Activated T-helper 17 cell treated with anti-CD3 and anti-CD28 coated beads, Interleukin-2, amount 50 U/mL, for 72 hours (primary cell): ENCODE measurements at regions not wholly inside any gene's neighbourhood (a gene's known extent, or its start where the extent isn't known, plus 50 kb on each side); places are given as distances from the start of the nearest gene placed in this dataset.

Experiments used
- ATAC-seq: fragments of 150-1000 bp; cut with Tn5 transposase; replicated peaks from 2 replicates; pipeline ENCODE4 v1.10.0; 2021; ENCODE audit warnings: mild to moderate bottlenecking, moderate library complexity
- H3K27ac Mint-ChIP-seq: one replicate; pipeline ENCODE4 v1.8.0; 2022; ENCODE audit warnings: mixed read lengths
- H3K27me3 Mint-ChIP-seq: one replicate; pipeline ENCODE4 v1.8.0; 2022; ENCODE audit warnings: mixed read lengths
- H3K36me3 Mint-ChIP-seq: one replicate; pipeline ENCODE4 v1.8.0; 2022; ENCODE audit warnings: low read depth, mild to moderate bottlenecking, mixed read lengths
- H3K4me1 Mint-ChIP-seq: one replicate; pipeline ENCODE4 v1.8.0; 2022; ENCODE audit warnings: mixed read lengths
- H3K4me3 Mint-ChIP-seq: one replicate; pipeline ENCODE4 v1.8.0; 2022; ENCODE audit warnings: mild to moderate bottlenecking, mixed read lengths
- H3K9me3 Mint-ChIP-seq: one replicate; pipeline ENCODE4 v1.8.0; 2022; ENCODE audit warnings: mixed read lengths

DNA sequence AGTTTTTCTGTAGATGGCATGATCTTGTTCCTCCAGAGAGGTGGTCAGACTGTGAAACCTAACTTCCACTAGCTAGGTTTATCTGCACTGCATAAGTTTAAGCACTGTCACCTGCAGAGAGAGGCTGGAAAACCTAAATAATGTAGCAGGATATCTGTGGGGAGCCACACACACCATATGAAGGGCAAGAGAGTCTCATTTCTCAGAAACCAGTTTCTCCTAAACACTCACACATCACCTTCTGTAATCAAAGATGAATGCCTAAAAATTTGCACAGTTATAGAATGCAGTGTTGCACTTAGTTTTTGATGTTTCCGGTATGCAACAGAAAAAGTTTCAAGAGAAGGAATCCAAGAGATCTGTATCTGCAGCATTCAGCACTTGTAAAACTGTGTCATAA lies 654.6 kb downstream of the ADGRL2 start:
- no peak for ATAC-seq
- peaks cover 19% of the 10 kb centered on the region for H3K9me3 Mint-ChIP-seq
- no peak overlapping the region for H3K4me3 Mint-ChIP-seq
- no peaks in the 10 kb centered on the region for H3K4me1 Mint-ChIP-seq
- no peak overlapping the region for H3K27ac Mint-ChIP-seq
- peaks cover 3% of the 10 kb centered on the region for H3K27me3 Mint-ChIP-seq
- H3K36me3 Mint-ChIP-seq: no peaks in the 10 kb centered on the region

DNA sequence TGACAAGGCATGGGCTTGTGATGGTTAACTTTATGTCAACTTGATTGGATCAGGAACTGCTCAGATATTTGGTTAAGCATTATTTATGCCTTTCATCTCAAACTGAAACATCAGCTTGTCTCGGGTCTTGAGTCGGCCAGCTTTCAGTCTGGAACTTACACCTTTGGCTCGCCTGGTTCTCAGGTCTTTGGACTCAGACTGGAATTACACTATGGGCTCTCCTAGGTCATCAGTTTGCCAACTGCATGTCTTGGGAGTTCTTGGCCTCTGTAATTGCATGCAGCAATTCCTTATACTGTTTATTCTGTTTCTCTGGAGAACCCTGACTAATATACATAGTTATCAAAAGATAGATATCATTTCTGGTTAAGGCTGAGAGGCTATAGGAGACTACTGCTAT lies 653.7 kb downstream of the ADGRL2 start:
- Mint-ChIP-seq H3K4me1 (no peaks in the 10 kb centered on the region), H3K27me3 (peaks cover 3% of the 10 kb centered on the region), H3K9me3 (peaks cover 19% of the 10 kb centered on the region)

DNA sequence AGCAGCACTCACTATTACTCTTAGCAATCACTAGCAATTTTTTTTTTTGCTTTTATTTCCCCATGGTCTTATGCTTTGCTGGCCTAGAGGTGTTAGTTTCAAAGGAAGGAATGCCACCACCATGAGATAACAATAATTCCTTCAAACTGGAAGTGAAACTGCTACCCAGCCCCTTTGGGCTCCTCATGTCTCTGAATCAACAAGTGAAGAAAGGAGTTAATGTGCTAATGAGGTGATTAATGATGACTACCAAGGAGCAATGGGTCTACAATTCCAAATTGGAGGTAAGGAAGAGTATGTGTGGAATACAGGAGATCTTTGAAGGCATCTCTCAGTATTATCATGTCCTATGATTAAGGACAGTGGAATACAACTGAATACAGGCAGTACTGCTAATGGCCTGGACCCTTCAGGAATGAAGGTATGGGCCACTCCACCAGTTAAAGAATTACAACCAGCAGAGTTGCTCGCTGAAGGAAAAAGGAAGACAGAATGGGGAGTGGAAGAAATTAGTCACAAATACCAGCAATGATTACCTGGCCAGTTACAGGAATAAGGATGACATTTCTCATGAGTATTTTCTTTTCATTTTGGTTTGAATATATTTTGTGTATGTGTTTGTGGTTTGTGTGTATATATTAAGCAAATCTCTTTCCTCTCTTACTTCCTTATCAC lies 652.9 kb downstream of the ADGRL2 start:
- Mint-ChIP-seq H3K4me1 (no peaks in the 10 kb centered on the region), H3K27ac (no peak overlapping the region), H3K4me3 (no peak overlapping the region), H3K9me3 (peaks cover 19% of the 10 kb centered on the region), H3K27me3 (peaks cover 3% of the 10 kb centered on the region), H3K36me3 (no peaks in the 10 kb centered on the region)
- no peak for ATAC-seq

More for the DNA sequence above, 653.7 kb downstream of the ADGRL2 start:
- Mint-ChIP-seq H3K4me3 (no peak overlapping the region), H3K27ac (no peak overlapping the region), H3K36me3 (no peaks in the 10 kb centered on the region)
- no peak for ATAC-seq

DNA sequence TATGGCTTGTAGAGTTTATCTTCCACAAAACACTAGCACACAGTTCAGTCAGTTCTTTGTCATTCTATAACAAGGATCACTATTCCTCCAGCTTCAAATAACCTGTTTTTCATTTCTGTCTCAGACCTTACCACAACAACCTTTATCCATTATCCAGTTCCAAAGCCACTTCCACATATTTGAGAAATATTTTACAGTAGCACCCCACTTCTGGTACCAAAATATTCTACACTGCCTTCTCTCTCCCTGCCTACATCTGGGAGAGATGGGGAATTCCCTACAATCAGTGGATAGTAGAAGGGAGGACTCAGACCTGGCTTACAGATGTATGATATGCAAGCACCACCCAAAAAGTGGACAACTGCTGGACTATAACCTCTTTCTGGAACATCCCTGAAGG lies 651.4 kb downstream of the ADGRL2 start:
- H3K9me3 Mint-ChIP-seq: peaks cover 16% of the 10 kb centered on the region
- no peaks in the 10 kb centered on the region for H3K36me3 Mint-ChIP-seq
- no peaks in the 10 kb centered on the region for H3K4me1 Mint-ChIP-seq
- no peak for ATAC-seq
- no peak overlapping the region for H3K27ac Mint-ChIP-seq
- no peaks in the 10 kb centered on the region for H3K27me3 Mint-ChIP-seq
- H3K4me3 Mint-ChIP-seq: no peak overlapping the region

DNA sequence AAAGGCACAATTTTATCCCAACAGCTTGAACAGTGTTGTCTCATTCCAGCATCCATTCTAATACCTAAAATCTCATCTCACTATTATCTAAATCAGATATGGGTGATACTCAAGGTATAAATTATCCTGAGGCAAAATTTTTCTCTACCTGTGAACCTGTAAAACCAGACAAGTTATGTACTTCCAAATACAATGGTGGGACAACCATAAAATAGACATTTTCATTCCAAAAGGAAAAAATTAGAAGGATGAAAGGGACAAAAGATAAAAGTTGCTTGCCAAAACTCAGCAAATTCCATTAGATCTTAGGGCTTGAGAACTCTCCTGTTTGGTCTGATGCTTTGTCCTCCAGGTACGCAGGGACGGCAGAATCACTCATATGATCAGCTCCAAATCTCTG lies 650.5 kb downstream of the ADGRL2 start:
- Mint-ChIP-seq H3K27ac (no peak overlapping the region), H3K36me3 (no peaks in the 10 kb centered on the region), H3K4me1 (no peaks in the 10 kb centered on the region), H3K9me3 (peaks cover 16% of the 10 kb centered on the region), H3K27me3 (no peaks in the 10 kb centered on the region), H3K4me3 (no peak overlapping the region)
- ATAC-seq: no peak

DNA sequence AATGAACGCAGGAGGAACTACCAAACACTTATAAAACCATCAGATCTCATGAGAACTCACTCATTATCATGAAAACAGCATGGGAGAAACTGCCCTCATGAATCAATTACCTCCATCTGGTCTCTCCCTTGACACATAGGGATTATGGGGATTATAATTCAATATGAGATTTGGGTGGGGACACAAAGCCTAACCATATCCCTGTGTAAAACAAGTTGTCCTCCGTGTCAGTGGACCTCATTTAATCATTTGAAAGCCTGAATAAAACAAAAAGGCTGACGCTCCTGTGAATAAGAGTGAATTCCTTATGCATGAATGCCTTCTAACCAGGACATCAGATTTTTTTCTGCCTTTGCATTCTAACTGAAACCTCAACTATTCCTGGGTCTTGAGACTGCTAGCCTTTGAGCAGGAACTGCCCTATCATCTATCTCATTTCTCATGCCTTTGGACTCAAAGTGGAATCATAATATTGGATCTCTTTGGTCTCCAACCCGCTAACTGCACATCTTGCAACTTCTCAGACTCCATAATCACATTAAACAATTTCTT lies 648.8 kb downstream of the ADGRL2 start:
- Mint-ChIP-seq H3K9me3 (peaks cover 12% of the 10 kb centered on the region), H3K36me3 (no peaks in the 10 kb centered on the region), H3K27me3 (no peaks in the 10 kb centered on the region), H3K4me1 (no peaks in the 10 kb centered on the region), H3K27ac (no peak overlapping the region), H3K4me3 (no peak overlapping the region)
- no peak for ATAC-seq

DNA sequence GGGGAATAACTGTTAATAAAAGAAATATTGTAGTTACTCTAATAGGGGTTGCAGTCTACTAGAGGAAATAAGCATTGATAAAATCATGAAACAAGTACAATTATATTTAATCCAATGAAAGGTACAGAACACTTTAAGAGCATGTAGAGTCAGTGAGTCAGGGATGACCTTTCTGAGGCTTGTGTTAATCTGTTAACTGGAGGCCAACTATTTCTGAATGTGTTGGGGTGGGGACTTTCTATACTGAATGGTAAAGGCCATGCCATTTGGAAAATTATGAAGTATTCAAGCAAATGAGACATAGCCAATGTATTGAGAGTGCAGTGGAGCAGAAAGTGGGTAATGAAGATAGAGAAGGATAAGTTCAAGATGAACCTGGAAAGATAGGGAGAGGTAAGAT lies 646.2 kb downstream of the ADGRL2 start:
- Mint-ChIP-seq H3K9me3 (peaks cover 3% of the 10 kb centered on the region), H3K36me3 (no peaks in the 10 kb centered on the region), H3K4me3 (no peak overlapping the region), H3K4me1 (no peaks in the 10 kb centered on the region), H3K27me3 (no peaks in the 10 kb centered on the region), H3K27ac (no peak overlapping the region)
- ATAC-seq: no peak

DNA sequence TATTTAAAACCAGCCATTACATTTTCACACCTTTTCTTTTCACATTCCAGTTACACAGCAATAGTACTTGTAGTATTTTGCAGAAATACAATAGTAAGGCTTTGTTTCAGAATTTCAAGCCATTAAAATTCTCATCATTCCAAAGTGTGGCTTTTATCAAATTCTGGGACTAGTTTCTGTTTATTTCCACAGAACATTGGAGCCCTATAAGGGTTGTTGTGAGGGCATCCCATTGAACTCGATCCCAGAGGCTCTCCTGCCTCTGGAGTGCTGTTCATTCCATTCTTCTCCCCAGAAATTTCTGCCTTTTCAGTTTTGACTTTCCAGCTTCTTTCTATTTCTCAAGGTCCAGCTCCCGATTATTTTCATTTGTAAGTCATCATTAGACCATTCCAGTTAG lies 645.5 kb downstream of the ADGRL2 start:
- Mint-ChIP-seq H3K36me3 (no peaks in the 10 kb centered on the region), H3K27ac (no peak overlapping the region), H3K9me3 (no peaks in the 10 kb centered on the region), H3K27me3 (no peaks in the 10 kb centered on the region), H3K4me3 (no peak overlapping the region), H3K4me1 (no peaks in the 10 kb centered on the region)
- ATAC-seq: no peak

DNA sequence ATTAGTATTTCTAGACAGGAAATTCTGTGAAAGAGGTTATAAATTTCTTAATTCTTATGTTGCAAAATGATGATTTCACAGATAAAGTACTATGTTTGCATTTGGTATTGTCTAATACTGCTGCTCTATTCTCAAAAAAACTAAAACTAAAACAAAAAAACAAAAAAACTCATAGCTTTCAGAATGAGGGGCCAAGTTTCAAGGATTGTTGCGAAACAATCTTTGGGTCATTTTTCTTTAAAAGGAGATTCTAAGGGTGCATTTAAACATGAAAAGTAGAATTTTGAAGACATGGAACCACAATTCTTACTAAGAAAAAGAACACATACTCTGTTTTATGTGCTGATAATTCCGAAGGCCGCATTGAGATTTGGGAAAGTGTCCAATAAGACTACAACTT lies 645.1 kb downstream of the ADGRL2 start:
- Mint-ChIP-seq H3K27me3 (no peaks in the 10 kb centered on the region), H3K36me3 (no peaks in the 10 kb centered on the region), H3K27ac (no peak overlapping the region), H3K4me3 (no peak overlapping the region), H3K9me3 (no peaks in the 10 kb centered on the region), H3K4me1 (no peaks in the 10 kb centered on the region)
- ATAC-seq: no peak

DNA sequence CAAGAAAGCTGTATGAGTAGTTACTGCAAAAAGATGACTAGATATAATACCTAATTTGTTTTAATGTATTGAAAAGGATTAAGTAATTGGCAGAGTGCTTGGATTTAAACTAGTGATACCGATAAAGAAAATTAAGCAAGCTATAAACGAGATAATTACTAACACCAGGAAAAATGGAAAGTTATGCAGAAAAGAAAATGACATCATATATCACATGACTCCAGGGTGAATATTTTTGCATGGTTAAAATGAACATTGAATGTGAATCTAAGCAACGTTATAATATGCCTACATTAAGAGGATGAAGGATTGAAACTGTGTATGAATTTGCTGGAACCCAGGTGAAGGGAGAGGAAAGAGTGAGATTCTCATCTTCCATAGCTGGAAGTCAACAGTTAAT lies 644.4 kb downstream of the ADGRL2 start:
- H3K27me3 Mint-ChIP-seq: no peaks in the 10 kb centered on the region
- H3K4me1 Mint-ChIP-seq: no peaks in the 10 kb centered on the region
- no peak overlapping the region for H3K27ac Mint-ChIP-seq
- no peaks in the 10 kb centered on the region for H3K36me3 Mint-ChIP-seq
- no peaks in the 10 kb centered on the region for H3K9me3 Mint-ChIP-seq
- ATAC-seq: no peak
- H3K4me3 Mint-ChIP-seq: no peak overlapping the region

DNA sequence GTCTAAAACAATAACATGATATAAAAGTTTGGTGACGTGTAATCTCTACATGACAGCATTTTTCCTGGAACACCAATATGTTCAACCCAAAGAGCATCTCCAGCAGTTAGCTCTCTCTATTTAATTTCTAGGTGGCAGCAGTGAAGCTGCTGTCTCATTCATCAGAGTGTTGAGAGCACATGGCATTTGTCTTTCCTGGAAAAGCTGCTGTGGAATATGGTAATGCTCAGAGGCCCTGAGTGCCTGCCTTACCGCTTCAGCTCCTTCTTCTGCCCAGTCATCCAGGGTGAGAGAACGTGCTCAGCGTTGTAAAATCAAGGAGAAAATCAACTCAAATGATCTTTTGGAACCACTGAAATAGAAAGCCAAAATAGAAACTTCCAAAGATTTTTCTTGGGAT lies 640.7 kb downstream of the ADGRL2 start:
- H3K27me3 Mint-ChIP-seq: no peaks in the 10 kb centered on the region
- no peak overlapping the region for H3K27ac Mint-ChIP-seq
- no peak overlapping the region for H3K4me3 Mint-ChIP-seq
- H3K36me3 Mint-ChIP-seq: no peaks in the 10 kb centered on the region
- no peaks in the 10 kb centered on the region for H3K9me3 Mint-ChIP-seq
- ATAC-seq: no peak
- no peaks in the 10 kb centered on the region for H3K4me1 Mint-ChIP-seq

DNA sequence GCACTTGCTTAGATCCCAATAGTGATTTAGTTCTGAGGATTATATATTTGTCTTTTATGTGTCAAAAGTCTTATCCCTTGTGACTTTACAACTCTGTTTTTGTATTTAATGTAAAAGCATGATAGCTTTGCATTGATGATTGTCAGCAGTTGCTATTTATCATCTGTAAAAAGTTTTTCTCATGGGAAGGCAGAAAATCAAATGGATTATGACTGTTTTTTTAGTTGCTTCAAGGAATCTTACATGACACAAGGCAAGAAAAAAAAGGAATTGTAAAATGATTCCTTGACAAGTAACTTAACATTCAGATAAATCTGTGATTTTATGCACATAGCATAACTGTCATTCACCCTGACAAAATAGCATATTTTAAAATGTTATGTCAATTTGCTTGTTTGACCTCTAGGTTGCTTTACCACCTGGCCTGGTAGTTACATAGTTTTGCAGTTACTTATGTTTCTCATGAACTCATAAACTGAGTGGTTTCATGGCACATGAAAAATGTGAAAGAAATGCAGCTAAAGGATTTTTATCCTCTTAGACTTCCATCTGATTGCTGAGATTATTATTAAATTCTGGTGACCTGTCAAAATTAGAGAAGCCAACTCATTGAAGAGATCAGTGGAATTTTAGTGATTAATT lies 622.6 kb downstream of the ADGRL2 start:
- H3K4me3 Mint-ChIP-seq: no peak overlapping the region
- H3K9me3 Mint-ChIP-seq: no peaks in the 10 kb centered on the region
- no peak overlapping the region for H3K27ac Mint-ChIP-seq
- H3K27me3 Mint-ChIP-seq: no peaks in the 10 kb centered on the region
- no peaks in the 10 kb centered on the region for H3K36me3 Mint-ChIP-seq
- ATAC-seq: no peak
- H3K4me1 Mint-ChIP-seq: no peaks in the 10 kb centered on the region

DNA sequence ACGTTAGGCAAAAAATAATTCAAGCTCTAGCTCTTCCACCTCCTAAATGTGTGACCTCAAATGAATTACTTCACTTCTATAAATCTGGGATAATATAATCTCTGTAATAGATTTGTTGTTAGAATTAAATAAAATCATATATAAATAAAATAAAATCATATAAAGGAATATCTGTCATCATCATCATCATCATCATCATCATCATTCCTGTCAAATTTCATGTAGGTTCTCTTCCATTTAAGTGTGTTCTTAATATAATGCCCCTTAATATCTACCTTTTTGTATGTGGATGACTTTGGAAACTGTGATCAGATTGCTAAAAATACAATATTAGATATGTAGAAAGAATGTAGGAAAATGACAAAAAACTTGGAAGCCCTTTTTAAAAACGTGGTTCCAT lies 621.0 kb downstream of the ADGRL2 start:
- Mint-ChIP-seq H3K9me3 (peaks cover 4% of the 10 kb centered on the region), H3K4me1 (no peaks in the 10 kb centered on the region), H3K27me3 (no peaks in the 10 kb centered on the region), H3K27ac (no peak overlapping the region), H3K4me3 (no peak overlapping the region), H3K36me3 (no peaks in the 10 kb centered on the region)
- ATAC-seq: no peak

DNA sequence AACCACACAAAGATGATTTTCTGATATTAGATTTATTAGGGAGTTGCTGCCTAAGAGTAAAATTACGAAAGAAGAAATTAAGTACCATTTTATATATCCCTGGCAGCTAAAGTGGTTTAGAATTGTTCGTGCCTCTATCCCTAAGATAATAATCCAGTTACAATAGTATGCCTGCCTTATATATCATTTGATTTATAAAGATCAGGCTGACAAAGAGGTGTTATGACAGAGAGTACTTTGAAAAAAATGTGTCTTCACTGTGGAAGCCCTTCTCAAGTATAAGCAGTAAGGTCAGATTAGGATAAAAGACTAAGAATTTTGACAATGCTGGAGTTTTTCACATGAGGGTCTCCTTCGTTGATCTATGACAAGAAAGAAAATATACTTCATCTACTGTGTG lies 619.9 kb downstream of the ADGRL2 start:
- Mint-ChIP-seq H3K27me3 (no peaks in the 10 kb centered on the region), H3K36me3 (no peaks in the 10 kb centered on the region)

DNA sequence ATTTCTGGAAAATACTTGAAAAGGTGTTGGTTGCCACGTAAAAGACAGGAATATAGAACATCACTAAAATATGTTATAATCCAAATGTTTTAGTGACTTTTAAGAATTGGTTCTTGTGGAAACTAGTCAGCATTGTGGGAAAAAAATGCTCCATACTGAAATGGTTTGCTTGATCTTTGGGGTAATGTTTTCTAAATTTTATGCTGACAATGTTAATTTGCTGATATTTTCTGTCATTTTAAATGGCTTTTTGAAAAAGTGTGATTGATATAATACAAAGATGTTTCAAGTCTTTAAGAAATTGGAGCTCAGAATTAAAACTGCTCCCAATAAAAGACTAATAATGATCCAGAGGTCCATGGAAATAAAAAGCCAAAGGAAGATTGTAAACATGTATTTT lies 610.9 kb downstream of the ADGRL2 start:
- Mint-ChIP-seq H3K4me1 (no peaks in the 10 kb centered on the region), H3K4me3 (no peak overlapping the region), H3K9me3 (peaks cover 11% of the 10 kb centered on the region), H3K36me3 (no peaks in the 10 kb centered on the region), H3K27ac (no peak overlapping the region), H3K27me3 (no peaks in the 10 kb centered on the region)
- no peak for ATAC-seq

More for the DNA sequence above, 619.9 kb downstream of the ADGRL2 start:
- no peak for ATAC-seq
- no peaks in the 10 kb centered on the region for H3K4me1 Mint-ChIP-seq
- H3K27ac Mint-ChIP-seq: no peak overlapping the region
- H3K4me3 Mint-ChIP-seq: no peak overlapping the region
- peaks cover 7% of the 10 kb centered on the region for H3K9me3 Mint-ChIP-seq
